Parathyroid adenoma (tissue), 2 donors: ENCODE measurements at regions not wholly inside any gene's neighbourhood (a gene's known extent, or its start where the extent isn't known, plus 50 kb on each side); places are given as distances from the start of the nearest gene placed in this dataset.

Source experiments
- H2AFZ ChIP-seq: fragments of 300-600 bp; sonication (generic); one replicate; pipeline ENCODE4 v1.7.0; 2017; ENCODE audit warnings: antibody characterized with exemption, mild to moderate bottlenecking
- H3K27ac ChIP-seq: fragments of 300-600 bp; sonication (generic); one replicate; pipeline ENCODE4 v1.7.0; 2017
- H3K27me3 ChIP-seq: fragments of 300-600 bp; sonication (generic); one replicate; pipeline ENCODE4 v1.7.0; 2017; ENCODE audit warnings: low read length; ENCODE audit not compliant: control insufficient read depth, insufficient read depth
- H3K36me3 ChIP-seq: fragments of 300-600 bp; sonication (generic); one replicate; pipeline ENCODE4 v1.7.0; 2017; ENCODE audit warnings: low read length; ENCODE audit not compliant: control insufficient read depth, insufficient read depth
- H3K4me1 ChIP-seq: fragments of 300-600 bp; sonication (generic); one replicate; pipeline ENCODE4 v1.7.0; 2017; ENCODE audit warnings: control low read depth
- H3K4me2 ChIP-seq: fragments of 300-600 bp; sonication (generic); one replicate; pipeline ENCODE4 v1.7.0; 2017; ENCODE audit warnings: low read length
- H3K4me3 ChIP-seq: fragments of 300-600 bp; sonication (generic); one replicate; pipeline ENCODE4 v1.7.0; 2017; ENCODE audit warnings: low read depth, low read length
- H3K79me2 ChIP-seq: fragments of 300-600 bp; sonication (generic); one replicate; pipeline ENCODE4 v1.7.0; 2017; ENCODE audit warnings: control low read depth
- H3K9ac ChIP-seq: fragments of 300-600 bp; sonication (generic); one replicate; pipeline ENCODE4 v1.7.0; 2017; ENCODE audit warnings: mild to moderate bottlenecking
- H3K9me3 ChIP-seq: fragments of 300-600 bp; sonication (generic); one replicate; pipeline ENCODE4 v1.7.0; 2017; ENCODE audit warnings: low read length; ENCODE audit not compliant: control insufficient read depth
- CTCF ChIP-seq: fragments of 300-600 bp; sonication (generic); IDR thresholded peaks from one replicate; pipeline ENCODE4 v1.7.0; 2017; ENCODE audit warnings: antibody characterized with exemption, mild to moderate bottlenecking
- donor health status: primary hyperparathyroidism.

- Histone ChIP-seq H2AFZ (no peak overlapping the region), H3K9me3 (no peaks in the 10 kb centered on the region), H3K27ac (no peak overlapping the region), H3K36me3 (no peaks in the 10 kb centered on the region), H3K27me3 (no peaks in the 10 kb centered on the region), H3K4me2 (no peak overlapping the region), H3K79me2 (no peaks in the 10 kb centered on the region), H3K9ac (no peak overlapping the region), H3K4me1 (no peaks in the 10 kb centered on the region), H3K4me3 (no peak overlapping the region)
- TF ChIP-seq CTCF: no peak
Measured at GRCh38 chr20:11165789-11166188, 492.0 kb upstream of the JAG1 start.

GRCh38 chr20:11166712-11167111 is 492.9 kb upstream of the JAG1 start:
- TF ChIP-seq CTCF: no peak
- H3K9ac ChIP-seq: no peak overlapping the region
- H3K4me2 ChIP-seq: no peak overlapping the region
- no peaks in the 10 kb centered on the region for H3K36me3 ChIP-seq
- no peaks in the 10 kb centered on the region for H3K79me2 ChIP-seq
- H3K4me1 ChIP-seq: no peaks in the 10 kb centered on the region
- H3K4me3 ChIP-seq: no peak overlapping the region
- H3K27me3 ChIP-seq: no peaks in the 10 kb centered on the region
- no peak overlapping the region for H3K27ac ChIP-seq
- H3K9me3 ChIP-seq: no peaks in the 10 kb centered on the region
- H2AFZ ChIP-seq: no peak overlapping the region

- Histone ChIP-seq H3K4me3 (no peak overlapping the region), H2AFZ (no peak overlapping the region), H3K4me1 (no peaks in the 10 kb centered on the region), H3K9ac (no peak overlapping the region), H3K27ac (no peak overlapping the region), H3K4me2 (no peak overlapping the region), H3K36me3 (no peaks in the 10 kb centered on the region), H3K9me3 (no peaks in the 10 kb centered on the region), H3K79me2 (no peaks in the 10 kb centered on the region), H3K27me3 (no peaks in the 10 kb centered on the region)
- TF ChIP-seq CTCF: no peak
Measured at GRCh38 chr20:11168026-11168425, 494.2 kb upstream of the JAG1 start.

- TF ChIP-seq CTCF: no peak
- no peak overlapping the region for H3K27ac ChIP-seq
- H3K36me3 ChIP-seq: no peaks in the 10 kb centered on the region
Measured at GRCh38 chr20:11170025-11170424, 496.2 kb upstream of the JAG1 start.

GRCh38 chr20:11170565-11170964 is 496.8 kb upstream of the JAG1 start:
- Histone ChIP-seq H3K27ac (no peak overlapping the region), H2AFZ (no peak overlapping the region), H3K9ac (no peak overlapping the region), H3K4me3 (no peak overlapping the region), H3K27me3 (no peaks in the 10 kb centered on the region), H3K9me3 (no peaks in the 10 kb centered on the region), H3K36me3 (no peaks in the 10 kb centered on the region), H3K4me1 (no peaks in the 10 kb centered on the region), H3K79me2 (no peaks in the 10 kb centered on the region), H3K4me2 (no peak overlapping the region)
- no peak for TF ChIP-seq CTCF

More at GRCh38 chr20:11170025-11170424, 496.2 kb upstream of the JAG1 start:
- H3K9me3 ChIP-seq: no peaks in the 10 kb centered on the region
- no peaks in the 10 kb centered on the region for H3K4me1 ChIP-seq
- H3K79me2 ChIP-seq: no peaks in the 10 kb centered on the region
- no peak overlapping the region for H3K4me2 ChIP-seq
- no peak overlapping the region for H3K9ac ChIP-seq
- H2AFZ ChIP-seq: no peak overlapping the region
- no peaks in the 10 kb centered on the region for H3K27me3 ChIP-seq
- no peak overlapping the region for H3K4me3 ChIP-seq
